ENCODE measurements at regions not wholly inside any gene's neighbourhood (a gene's known extent, or its start where the extent isn't known, plus 50 kb on each side); places are given as distances from the start of the nearest gene placed in this dataset.
"Not testable (repeated sequence)": the region's sequence is repeated elsewhere in the genome, so short reads cannot be mapped to it uniquely, and the experiment has no call there.

DNA sequence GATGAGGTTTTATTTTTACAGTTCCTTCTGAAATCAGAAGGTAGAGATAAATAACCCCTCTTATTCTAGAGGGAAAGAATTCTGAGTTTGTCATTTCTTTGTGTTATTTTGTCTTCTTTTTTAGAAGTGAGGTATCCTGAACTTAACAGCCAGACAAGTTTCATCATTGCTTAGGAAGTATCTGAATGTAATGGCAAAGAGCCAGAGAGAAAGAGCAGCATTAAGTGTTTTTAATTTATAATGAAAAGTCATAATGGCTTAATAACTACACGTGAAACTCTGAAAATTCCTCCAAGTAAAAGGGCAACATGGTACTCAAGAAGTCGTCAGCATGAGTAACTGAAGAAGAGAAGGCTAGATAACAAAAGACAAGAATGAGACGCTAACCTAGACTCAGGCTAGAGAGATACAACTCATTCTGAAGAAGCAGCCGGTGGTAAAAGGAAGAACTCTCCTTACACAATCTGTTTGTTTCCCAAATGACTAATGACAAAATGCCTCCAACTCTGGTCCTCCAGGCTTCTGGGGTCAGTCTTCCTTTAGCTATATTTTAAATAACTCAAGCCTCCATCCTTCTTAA is 116.2 kb upstream of the NECTIN3 start:
- no peak for DNase-seq (ENCODE audit: low spot score)

- no peak for DNase-seq (ENCODE audit: low spot score)
Measured at GRCh38 chr3:110956081-110956480, 115.5 kb upstream of the NECTIN3 start.

GRCh38 chr3:110957247-110958025 is 114.2 kb upstream of the NECTIN3 start:
- no peak for DNase-seq (ENCODE audit: low spot score)

- no peak for DNase-seq (ENCODE audit: low spot score)
Measured at GRCh38 chr3:110958313-110959147, 113.1 kb upstream of the NECTIN3 start.

DNA sequence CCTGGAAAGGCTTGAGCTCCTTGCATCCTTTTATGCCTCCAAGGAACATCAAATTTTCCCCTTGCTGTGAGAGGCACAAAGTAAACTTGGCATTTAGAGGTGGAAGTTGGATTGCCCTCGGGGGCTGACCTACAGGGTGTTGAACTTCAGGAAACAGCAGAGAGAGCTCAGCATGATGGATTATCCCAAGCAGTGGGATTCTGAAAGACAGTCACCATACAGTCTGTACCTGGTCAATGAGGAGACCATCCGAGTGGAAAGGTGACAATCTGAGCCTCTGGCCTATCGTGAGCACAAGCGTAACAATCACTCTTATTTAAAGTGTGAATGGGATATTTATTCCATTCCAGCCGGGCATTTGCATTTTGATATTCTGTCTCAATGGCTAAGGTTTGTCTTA is 105.6 kb upstream of the NECTIN3 start:
- no peak for DNase-seq (ENCODE audit: low spot score)

- no peak for DNase-seq (ENCODE audit: low spot score)
Measured at GRCh38 chr3:110966966-110967663, 104.5 kb upstream of the NECTIN3 start.

DNA sequence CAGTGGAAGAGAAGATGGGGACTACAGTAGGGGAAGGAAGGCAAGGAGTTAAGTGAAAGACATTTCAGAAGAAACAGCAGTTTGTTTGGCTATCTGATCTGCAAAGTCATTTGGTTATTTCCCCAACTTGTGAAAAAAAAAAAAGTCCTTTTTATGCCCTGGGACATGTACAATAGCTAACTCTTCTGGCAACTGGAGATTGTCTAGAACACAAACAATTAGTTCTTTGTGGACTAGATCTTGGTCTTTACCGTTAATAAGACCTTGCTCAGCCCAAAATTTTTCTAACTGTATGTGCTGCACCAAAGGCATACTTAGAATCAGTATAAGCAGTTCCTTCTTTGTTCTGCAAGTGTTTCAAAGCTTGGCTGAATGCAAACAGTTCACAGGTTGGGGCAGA is 103.5 kb upstream of the NECTIN3 start:
- DNase-seq (ENCODE audit: low spot score): no peak

- DNase-seq (ENCODE audit: low spot score): no peak
Measured at GRCh38 chr3:110969229-110970211, 102.1 kb upstream of the NECTIN3 start.

DNA sequence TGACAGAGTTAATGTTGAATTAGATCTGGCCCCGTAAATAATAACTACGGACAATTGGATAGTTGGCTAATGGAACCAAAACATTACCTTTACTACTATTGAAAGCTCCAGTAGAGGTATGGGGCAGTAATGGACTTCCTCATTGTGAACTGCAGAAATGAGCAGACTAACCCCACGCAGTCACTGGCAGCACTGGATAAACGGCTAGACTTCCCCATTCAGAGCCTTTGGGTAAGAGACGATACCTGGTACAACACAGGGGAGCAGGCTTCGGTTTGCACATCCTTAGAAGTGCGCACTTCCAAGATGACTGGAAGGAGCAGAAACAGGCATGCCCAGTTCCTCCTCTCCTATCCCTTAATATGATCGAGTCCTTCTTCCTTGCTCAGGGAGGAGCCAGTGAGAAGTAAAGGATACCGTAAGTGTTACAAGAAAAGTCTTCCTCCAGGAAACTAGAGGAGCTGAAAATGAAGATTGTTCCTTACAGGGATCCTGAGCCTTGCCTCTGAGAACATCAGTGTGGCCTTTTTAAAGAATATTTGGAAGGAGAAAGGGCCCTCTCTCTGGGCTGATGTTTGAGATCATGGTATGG is 100.5 kb upstream of the NECTIN3 start:
- no peak for DNase-seq (ENCODE audit: low spot score)

GRCh38 chr3:110973263-110973895 is 98.2 kb upstream of the NECTIN3 start:
- no peak for DNase-seq (ENCODE audit: low spot score)

GRCh38 chr3:110974902-110975301 is 96.7 kb upstream of the NECTIN3 start:
- DNase-seq (ENCODE audit: low spot score): no peak

GRCh38 chr3:110984456-110985250 is 87.0 kb upstream of the NECTIN3 start:
- DNase-seq (ENCODE audit: low spot score): no peak

- DNase-seq (ENCODE audit: low spot score): no peak
Measured at GRCh38 chr3:110989446-110989845, 82.2 kb upstream of the NECTIN3 start.

DNA sequence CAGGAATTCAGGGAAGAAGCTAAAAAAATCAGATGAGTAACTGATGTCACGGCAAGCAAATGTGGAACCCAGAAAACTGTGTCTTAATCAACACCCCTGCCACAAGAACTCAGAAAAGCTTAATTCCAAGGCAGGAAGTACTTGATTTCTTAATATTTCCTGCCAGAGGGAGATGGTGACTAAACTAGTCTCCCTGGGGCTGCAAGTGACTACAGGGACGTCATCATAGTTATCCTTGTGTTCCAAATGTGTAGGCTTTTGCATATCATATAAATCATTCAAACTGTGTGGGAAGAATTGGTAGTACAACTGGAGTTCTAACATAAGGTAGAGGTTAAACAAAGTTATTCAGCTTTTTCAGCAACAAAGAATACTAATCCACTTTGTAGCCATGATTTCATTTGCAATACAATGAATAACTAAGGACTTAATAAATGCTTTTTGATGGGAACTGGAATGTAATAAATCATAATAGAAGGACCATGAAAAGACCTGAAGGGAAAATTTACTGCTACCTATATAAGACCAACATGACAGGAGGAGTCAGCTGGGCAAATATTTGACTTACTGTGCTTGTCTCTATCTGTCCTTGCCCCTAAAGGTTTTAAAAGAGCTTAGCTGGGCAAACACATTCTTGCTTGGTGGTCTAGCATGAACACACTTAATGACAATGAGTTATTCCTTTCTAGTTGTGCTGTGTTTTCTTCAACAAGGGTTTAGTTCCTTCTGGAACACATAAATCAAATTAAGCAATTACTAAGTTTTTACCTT is 76.0 kb upstream of the NECTIN3 start:
- DNase-seq (ENCODE audit: low spot score): peak; percentile 2

GRCh38 chr3:110998766-110999165 is 72.8 kb upstream of the NECTIN3 start:
- DNase-seq (ENCODE audit: low spot score): not testable (repeated sequence)

DNA sequence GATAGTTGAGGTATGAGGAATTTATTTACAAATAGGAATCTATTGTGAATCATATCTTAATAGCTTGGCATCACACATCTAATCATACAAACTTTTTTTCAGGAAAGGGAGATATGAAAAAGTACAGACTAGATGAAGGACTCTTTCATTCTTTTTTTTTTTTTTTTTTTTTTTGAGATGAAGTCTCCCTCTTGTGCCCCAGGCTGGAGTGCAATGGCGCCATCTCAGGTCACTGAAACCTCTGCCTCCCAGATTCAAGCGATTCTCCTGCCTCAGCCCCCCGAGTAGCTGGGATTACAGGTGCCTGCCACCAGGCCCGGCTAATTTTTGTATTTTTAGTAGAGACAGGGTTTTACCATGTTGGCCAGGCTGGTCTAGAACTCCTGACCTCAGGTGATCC is 65.1 kb upstream of the NECTIN3 start:
- DNase-seq (ENCODE audit: low spot score): not testable (repeated sequence)

GRCh38 chr3:111012388-111013248 is 59.0 kb upstream of the NECTIN3 start:
- no peak for DNase-seq (ENCODE audit: low spot score)

Data from kidney capillary endothelial cell (primary cell).